Spinal cord (tissue), 9 donors: ENCODE measurements at regions not wholly inside any gene's neighbourhood (a gene's known extent, or its start where the extent isn't known, plus 50 kb on each side); places are given as distances from the start of the nearest gene placed in this dataset.
"Not testable (repeated sequence)": the region's sequence is repeated elsewhere in the genome, so short reads cannot be mapped to it uniquely, and the experiment has no call there.

Source experiments
- DNase-seq, 6 donors: peaks; one replicate each; pipeline versions ENCODE4 v3.0.0 to v3.0.0-alpha.2; 2013 to 2015; ENCODE audit warnings: low spot score in 6 of 6, low read depth in 4 of 6
- H3K27ac ChIP-seq: one replicate; pipeline ENCODE4 v1.5.1; 2013; ENCODE audit warnings: low read depth, low read length, control low read depth
- H3K27me3 ChIP-seq: one replicate; pipeline ENCODE4 v1.6.1; 2013; ENCODE audit warnings: low read length; ENCODE audit not compliant: control insufficient read depth, insufficient read depth
- H3K36me3 ChIP-seq: one replicate; pipeline ENCODE4 v1.6.1; 2013; ENCODE audit warnings: low read length; ENCODE audit not compliant: control insufficient read depth, insufficient read depth
- H3K4me1 ChIP-seq: one replicate; pipeline ENCODE4 v1.6.1; 2013; ENCODE audit warnings: low read length; ENCODE audit not compliant: control insufficient read depth, insufficient read depth
- H3K4me3 ChIP-seq: one replicate; pipeline ENCODE4 v1.5.1; 2013; ENCODE audit warnings: low read depth, low read length, control low read depth
- H3K9me3 ChIP-seq: one replicate; pipeline ENCODE4 v1.6.1; 2013; ENCODE audit warnings: low read length; ENCODE audit not compliant: control insufficient read depth, insufficient read depth
- WGBS: methylation state at CpG from one replicate; pipeline ENCODE4 v1.1.5; 2013; ENCODE audit warnings: missing lambda C conversion rate; ENCODE audit not compliant: insufficient coverage; 5-methylcytosine and 5-hydroxymethylcytosine counted together
- donor health status: healthy.

GRCh38 chr7:112665709-112666108 is 124.5 kb downstream of the TMEM168 start:
- Histone ChIP-seq H3K27ac (no peak overlapping the region), H3K36me3 (no peaks in the 10 kb centered on the region), H3K4me3 (no peak overlapping the region), H3K27me3 (no peaks in the 10 kb centered on the region), H3K4me1 (no peaks in the 10 kb centered on the region), H3K9me3 (no peaks in the 10 kb centered on the region)
- peak in 5 of 6 donors; percentile 1 to 54 (median 7) for DNase-seq

DNA sequence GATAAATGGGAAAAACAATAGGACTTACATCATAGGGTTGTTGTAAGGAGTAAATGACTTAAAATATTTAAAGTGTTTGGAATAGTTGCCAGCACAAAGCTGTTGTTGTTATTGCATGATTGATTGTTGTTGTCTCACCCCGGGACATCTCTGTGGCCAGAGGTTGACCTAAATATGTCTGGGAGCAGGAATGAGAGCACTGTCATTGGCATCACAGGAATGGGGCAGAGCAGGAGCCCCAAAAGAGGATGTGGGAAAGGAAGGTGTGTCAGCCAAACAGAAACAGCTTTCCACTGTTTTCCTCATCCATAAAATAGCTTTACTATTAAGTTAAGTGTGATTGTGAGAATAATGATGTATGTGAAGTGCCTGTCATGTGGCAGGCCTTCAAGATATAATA is 121.6 kb downstream of the TMEM168 start:
- WGBS = 75% methylated on average over 1 of the region's 1 CpG
- Histone ChIP-seq H3K36me3 (no peaks in the 10 kb centered on the region), H3K4me3 (no peak overlapping the region), H3K9me3 (no peaks in the 10 kb centered on the region), H3K4me1 (no peaks in the 10 kb centered on the region), H3K27ac (no peak overlapping the region), H3K27me3 (no peaks in the 10 kb centered on the region)
- DNase-seq = no peak

- no peak overlapping the region for H3K4me3 ChIP-seq
- H3K27ac ChIP-seq = no peak overlapping the region
Measured at GRCh38 chr7:112669306-112669705, 120.9 kb downstream of the TMEM168 start.

DNA sequence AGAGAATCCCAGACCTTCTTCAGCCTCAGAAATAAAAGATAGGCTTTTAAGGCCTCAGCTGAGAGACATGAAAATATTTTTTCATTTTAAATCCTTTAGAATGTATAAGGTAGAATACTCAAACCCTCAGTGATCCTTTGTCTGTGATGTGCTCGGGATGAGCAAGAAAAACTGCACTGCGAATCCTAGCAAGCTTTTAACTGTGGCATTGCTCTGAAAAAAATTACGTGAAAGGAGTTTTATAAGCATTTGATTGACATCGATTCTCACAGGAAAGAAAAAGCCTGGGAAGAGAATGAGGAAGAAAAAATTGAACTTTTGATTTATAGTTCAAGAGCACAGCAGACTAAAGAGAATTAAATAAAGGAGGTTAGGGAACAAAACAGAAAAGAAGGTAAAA is 120.0 kb downstream of the TMEM168 start:
- Histone ChIP-seq H3K27ac (no peak overlapping the region), H3K4me1 (no peaks in the 10 kb centered on the region)
- peak in 1 of 6 donors; percentile 6 for DNase-seq

More at GRCh38 chr7:112669306-112669705, 120.9 kb downstream of the TMEM168 start:
- no peaks in the 10 kb centered on the region for H3K4me1 ChIP-seq
- DNase-seq = no peak
- H3K36me3 ChIP-seq = no peaks in the 10 kb centered on the region
- no peaks in the 10 kb centered on the region for H3K9me3 ChIP-seq
- H3K27me3 ChIP-seq = no peaks in the 10 kb centered on the region

GRCh38 chr7:112678626-112679025 is 111.6 kb downstream of the TMEM168 start:
- no peaks in the 10 kb centered on the region for H3K36me3 ChIP-seq
- H3K27ac ChIP-seq = no peak overlapping the region
- no peak overlapping the region for H3K4me3 ChIP-seq
- H3K9me3 ChIP-seq = no peaks in the 10 kb centered on the region
- no peak for DNase-seq
- no peaks in the 10 kb centered on the region for H3K4me1 ChIP-seq
- H3K27me3 ChIP-seq = no peaks in the 10 kb centered on the region
- 60% methylated on average over 1 of the region's 6 CpGs for WGBS

More for the DNA sequence above, 120.0 kb downstream of the TMEM168 start:
- WGBS = 78% methylated on average over 4 of the region's 4 CpGs
- Histone ChIP-seq H3K27me3 (no peaks in the 10 kb centered on the region), H3K9me3 (no peaks in the 10 kb centered on the region), H3K36me3 (no peaks in the 10 kb centered on the region), H3K4me3 (no peak overlapping the region)

GRCh38 chr7:112689466-112690177 is 100.6 kb downstream of the TMEM168 start:
- not testable (repeated sequence) for H3K4me3 ChIP-seq, H3K9me3 ChIP-seq, H3K27ac ChIP-seq, DNase-seq, H3K4me1 ChIP-seq, H3K36me3 ChIP-seq, H3K27me3 ChIP-seq
- 79% methylated on average over 5 of the region's 6 CpGs for WGBS

- Histone ChIP-seq H3K27ac (no peak overlapping the region), H3K9me3 (peaks cover 1% of the 10 kb centered on the region), H3K4me3 (no peak overlapping the region), H3K36me3 (no peaks in the 10 kb centered on the region), H3K27me3 (no peaks in the 10 kb centered on the region), H3K4me1 (no peaks in the 10 kb centered on the region)
- no peak for DNase-seq
- WGBS = 53% methylated on average over 1 of the region's 2 CpGs
Measured at GRCh38 chr7:112692333-112692732, 97.9 kb downstream of the TMEM168 start.

GRCh38 chr7:112697211-112697610 is 93.0 kb downstream of the TMEM168 start:
- H3K27me3 ChIP-seq, H3K27ac ChIP-seq, H3K9me3 ChIP-seq, H3K4me1 ChIP-seq, H3K36me3 ChIP-seq, DNase-seq, H3K4me3 ChIP-seq: not testable (repeated sequence)
- WGBS = 96% methylated on average over 26 of the region's 30 CpGs

- no peak for DNase-seq
- no peaks in the 10 kb centered on the region for H3K4me1 ChIP-seq
- WGBS = 100% methylated on average over 1 of the region's 4 CpGs
- peaks cover 1% of the 10 kb centered on the region for H3K9me3 ChIP-seq
- H3K27ac ChIP-seq = no peak overlapping the region
- no peak overlapping the region for H3K4me3 ChIP-seq
- H3K27me3 ChIP-seq = no peaks in the 10 kb centered on the region
- H3K36me3 ChIP-seq = no peaks in the 10 kb centered on the region
Measured at GRCh38 chr7:112699725-112700513, 90.3 kb downstream of the TMEM168 start.

DNA sequence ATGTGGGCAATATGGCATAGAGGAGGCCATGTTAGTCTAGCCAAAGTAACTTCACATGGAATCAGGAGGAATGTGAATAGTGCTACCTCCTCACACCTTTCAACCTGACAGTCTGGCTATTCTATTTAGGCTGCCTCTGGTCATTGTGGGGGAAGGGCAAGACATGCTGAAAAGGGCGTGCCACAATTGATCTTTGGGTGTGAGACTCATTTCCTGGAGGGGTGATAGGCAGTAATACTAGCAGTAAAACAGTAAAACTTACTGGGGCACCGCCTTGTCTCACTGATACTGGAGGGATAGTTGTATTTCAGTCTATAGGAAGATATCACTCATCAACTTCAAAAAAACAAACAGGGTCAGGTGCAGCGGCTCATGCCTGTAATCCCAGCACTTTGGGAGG is 88.7 kb downstream of the TMEM168 start:
- 40% methylated on average over 1 of the region's 3 CpGs for WGBS
- H3K4me3 ChIP-seq = no peak overlapping the region
- no peaks in the 10 kb centered on the region for H3K36me3 ChIP-seq
- no peak overlapping the region for H3K27ac ChIP-seq
- H3K27me3 ChIP-seq = no peaks in the 10 kb centered on the region
- no peak for DNase-seq
- no peaks in the 10 kb centered on the region for H3K4me1 ChIP-seq
- peaks cover 1% of the 10 kb centered on the region for H3K9me3 ChIP-seq
